ENCODE measurements at regions not wholly inside any gene's neighbourhood (a gene's known extent, or its start where the extent isn't known, plus 50 kb on each side); places are given as distances from the start of the nearest gene placed in this dataset.

GRCh38 chr2:155372969-155373368 is 674.5 kb downstream of the KCNJ3 start:
- no peak for DNase-seq

- DNase-seq: no peak
Observed at GRCh38 chr2:155368934-155369333, 670.4 kb downstream of the KCNJ3 start.

- DNase-seq: no peak
Observed at GRCh38 chr2:155364766-155365165, 666.3 kb downstream of the KCNJ3 start.

GRCh38 chr2:155363349-155363888 is 664.9 kb downstream of the KCNJ3 start:
- DNase-seq: no peak

- no peak for DNase-seq
Observed at GRCh38 chr2:155357172-155357571, 658.7 kb downstream of the KCNJ3 start.

- no peak for DNase-seq
Observed at GRCh38 chr2:155356250-155356649, 657.8 kb downstream of the KCNJ3 start.

GRCh38 chr2:155350783-155351580 is 652.5 kb downstream of the KCNJ3 start:
- DNase-seq: no peak

GRCh38 chr2:155332016-155332415 is 633.5 kb downstream of the KCNJ3 start:
- no peak for DNase-seq

- DNase-seq: no peak
Observed at GRCh38 chr2:155320236-155320635, 621.7 kb downstream of the KCNJ3 start.

GRCh38 chr2:155318710-155319109 is 620.2 kb downstream of the KCNJ3 start:
- no peak for DNase-seq

- no peak for DNase-seq
Observed at GRCh38 chr2:155315768-155316167, 617.3 kb downstream of the KCNJ3 start.

GRCh38 chr2:155310589-155310988 is 612.1 kb downstream of the KCNJ3 start:
- DNase-seq: no peak

- DNase-seq: no peak
Observed at GRCh38 chr2:155309483-155309882, 611.0 kb downstream of the KCNJ3 start.

- no peak for DNase-seq
Observed at GRCh38 chr2:155308367-155309009, 610.0 kb downstream of the KCNJ3 start.

GRCh38 chr2:155301221-155301620 is 602.7 kb downstream of the KCNJ3 start:
- DNase-seq: no peak

- DNase-seq: no peak
Observed at GRCh38 chr2:155298001-155298400, 599.5 kb downstream of the KCNJ3 start.

GRCh38 chr2:155294358-155294757 is 595.9 kb downstream of the KCNJ3 start:
- no peak for DNase-seq

- DNase-seq: no peak
Observed at GRCh38 chr2:155281907-155282306, 583.4 kb downstream of the KCNJ3 start.

- DNase-seq: no peak
Observed at GRCh38 chr2:155273323-155273722, 574.8 kb downstream of the KCNJ3 start.

- DNase-seq: no peak
Observed at GRCh38 chr2:155266583-155266982, 568.1 kb downstream of the KCNJ3 start.

- no peak for DNase-seq
Observed at GRCh38 chr2:155266109-155266508, 567.6 kb downstream of the KCNJ3 start.

- DNase-seq: no peak
Observed at GRCh38 chr2:155256803-155257202, 558.3 kb downstream of the KCNJ3 start.

GRCh38 chr2:155250800-155251199 is 552.3 kb downstream of the KCNJ3 start:
- DNase-seq: no peak

- no peak for DNase-seq
Observed at GRCh38 chr2:155240176-155240575, 541.7 kb downstream of the KCNJ3 start.
